Vagina (tissue), 2 donors: ENCODE measurements at regions not wholly inside any gene's neighbourhood (a gene's known extent, or its start where the extent isn't known, plus 50 kb on each side); places are given as distances from the start of the nearest gene placed in this dataset.

Experiments used
- DNase-seq, 2 donors: peaks; one replicate each; pipeline ENCODE4 v3.0.0-alpha.2; 2017; ENCODE audit errors: extremely low spot score in 2 of 2
- H3K27ac ChIP-seq: fragments of 200-600 bp; sonication (generic); one replicate; pipeline ENCODE4 v1.5.1; 2019
- H3K27me3 ChIP-seq: fragments of 200-600 bp; sonication (generic); one replicate; pipeline ENCODE4 v1.5.1; 2019
- H3K36me3 ChIP-seq, 2 donors: fragments of 200-600 bp; sonication (generic); one replicate each; pipeline ENCODE4 v1.5.1; 2017 to 2019
- H3K4me1 ChIP-seq: fragments of 200-600 bp; sonication (generic); one replicate; pipeline ENCODE4 v1.5.1; 2019
- H3K4me3 ChIP-seq, 2 donors: fragments of 200-600 bp; sonication (generic); 1 replicate in 1 of 2; 2 replicates in 1 of 2; pipeline ENCODE4 v1.5.1; 2016 to 2019
- H3K9me3 ChIP-seq: fragments of 200-600 bp; sonication (generic); one replicate; pipeline ENCODE4 v1.5.1; 2019
- POLR2A ChIP-seq, 2 donors: fragments of 450-650 bp; IDR thresholded peaks; one replicate each; pipeline ENCODE4 v1.6.1; 2017; ENCODE audit warnings: antibody characterized with exemption in 2 of 2, mild to moderate bottlenecking in 2 of 2, moderate library complexity in 2 of 2
- POLR2AphosphoS5 ChIP-seq, 2 donors: sonication (generic); formaldehyde crosslinking; IDR thresholded peaks; one replicate each; pipeline ENCODE4 v1.9.0; 2017; ENCODE audit warnings: antibody characterized with exemption in 2 of 2, mild to moderate bottlenecking in 2 of 2, low read depth in 1 of 2; ENCODE audit not compliant: insufficient read depth in 1 of 2
- intact Hi-C: fragments of 100-400 bp; cut with DNase I; formaldehyde crosslinking; loops from one replicate; pipeline ENCODE4 v1.15.1; 2023
- TF ChIP-seq, protein P1 (sequence below), 3 experiments: fragments of 450-650 bp in 2 of 3; fragments of 200-600 bp in 1 of 3; sonication (generic) in 1 of 3; IDR thresholded peaks; one replicate each; pipeline ENCODE4 v1.5.1; 2017 to 2019; ENCODE audit warnings: antibody characterized with exemption in 3 of 3, mild to moderate bottlenecking in 2 of 3, moderate library complexity in 2 of 3

DNA sequence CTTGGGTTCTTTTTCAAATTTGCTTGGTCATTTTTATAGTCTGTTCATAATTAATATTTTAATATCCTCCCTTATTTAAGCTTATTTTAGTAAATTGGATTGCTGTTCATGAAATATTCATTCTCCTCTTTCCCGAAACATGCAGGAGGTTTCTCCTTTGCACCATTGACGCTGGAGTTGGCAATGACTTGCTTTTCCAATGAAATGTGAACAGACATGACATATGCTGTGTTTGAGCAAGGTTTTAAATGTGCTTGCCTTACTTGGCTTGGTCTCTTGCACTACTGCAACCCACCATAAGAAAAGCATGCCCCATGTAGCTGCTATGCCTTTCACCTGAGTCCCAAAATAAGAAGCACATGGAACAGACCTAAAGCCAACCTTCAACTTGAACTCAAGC, 498.0 kb upstream of the NFIA start:
- intact Hi-C loops = no loop called here
- no peaks in the 10 kb centered on the region for H3K27me3 ChIP-seq
- TF ChIP-seq POLR2A (IDR thresholded peaks at IDR 0.05) (no peak), POLR2AphosphoS5 (IDR thresholded peaks at IDR 0.05; ENCODE audit: insufficient read depth in 1 of 2, low read depth in 1 of 2) (no peak)
- TF ChIP-seq, protein P1, sequence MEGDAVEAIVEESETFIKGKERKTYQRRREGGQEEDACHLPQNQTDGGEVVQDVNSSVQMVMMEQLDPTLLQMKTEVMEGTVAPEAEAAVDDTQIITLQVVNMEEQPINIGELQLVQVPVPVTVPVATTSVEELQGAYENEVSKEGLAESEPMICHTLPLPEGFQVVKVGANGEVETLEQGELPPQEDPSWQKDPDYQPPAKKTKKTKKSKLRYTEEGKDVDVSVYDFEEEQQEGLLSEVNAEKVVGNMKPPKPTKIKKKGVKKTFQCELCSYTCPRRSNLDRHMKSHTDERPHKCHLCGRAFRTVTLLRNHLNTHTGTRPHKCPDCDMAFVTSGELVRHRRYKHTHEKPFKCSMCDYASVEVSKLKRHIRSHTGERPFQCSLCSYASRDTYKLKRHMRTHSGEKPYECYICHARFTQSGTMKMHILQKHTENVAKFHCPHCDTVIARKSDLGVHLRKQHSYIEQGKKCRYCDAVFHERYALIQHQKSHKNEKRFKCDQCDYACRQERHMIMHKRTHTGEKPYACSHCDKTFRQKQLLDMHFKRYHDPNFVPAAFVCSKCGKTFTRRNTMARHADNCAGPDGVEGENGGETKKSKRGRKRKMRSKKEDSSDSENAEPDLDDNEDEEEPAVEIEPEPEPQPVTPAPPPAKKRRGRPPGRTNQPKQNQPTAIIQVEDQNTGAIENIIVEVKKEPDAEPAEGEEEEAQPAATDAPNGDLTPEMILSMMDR (IDR thresholded peaks at IDR 0.05) = no peak
- no peak for DNase-seq
- H3K4me1 ChIP-seq = no peaks in the 10 kb centered on the region
- H3K36me3 ChIP-seq = no peaks in the 10 kb centered on the region
- H3K9me3 ChIP-seq = no peaks in the 10 kb centered on the region
- no peak overlapping the region for H3K4me3 ChIP-seq
- no peak overlapping the region for H3K27ac ChIP-seq

DNA sequence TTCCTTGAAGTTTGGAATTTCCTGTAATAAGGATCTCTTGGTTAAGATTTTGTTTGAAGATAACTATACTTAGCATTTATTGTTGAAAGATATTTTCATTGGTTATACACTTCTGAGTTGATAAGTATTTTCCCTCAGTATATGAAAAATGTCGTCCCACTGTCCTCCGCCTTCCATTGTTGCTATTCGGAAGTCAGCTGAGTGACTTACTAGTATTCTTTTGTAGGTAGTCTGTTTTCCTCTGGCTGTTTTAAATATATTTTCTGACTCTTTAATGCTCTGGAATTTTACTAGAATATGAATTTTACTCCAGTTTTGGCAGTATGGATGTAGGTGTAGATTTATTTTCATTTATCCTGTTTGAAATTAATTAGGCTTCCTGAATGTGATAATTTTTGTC, 498.7 kb upstream of the NFIA start:
- intact Hi-C loops = no loop called here
- no peaks in the 10 kb centered on the region for H3K4me1 ChIP-seq
- TF ChIP-seq POLR2A (IDR thresholded peaks at IDR 0.05) (no peak), POLR2AphosphoS5 (IDR thresholded peaks at IDR 0.05; ENCODE audit: insufficient read depth in 1 of 2, low read depth in 1 of 2) (no peak)
- TF ChIP-seq, protein P1 (IDR thresholded peaks at IDR 0.05) = no peak

DNA sequence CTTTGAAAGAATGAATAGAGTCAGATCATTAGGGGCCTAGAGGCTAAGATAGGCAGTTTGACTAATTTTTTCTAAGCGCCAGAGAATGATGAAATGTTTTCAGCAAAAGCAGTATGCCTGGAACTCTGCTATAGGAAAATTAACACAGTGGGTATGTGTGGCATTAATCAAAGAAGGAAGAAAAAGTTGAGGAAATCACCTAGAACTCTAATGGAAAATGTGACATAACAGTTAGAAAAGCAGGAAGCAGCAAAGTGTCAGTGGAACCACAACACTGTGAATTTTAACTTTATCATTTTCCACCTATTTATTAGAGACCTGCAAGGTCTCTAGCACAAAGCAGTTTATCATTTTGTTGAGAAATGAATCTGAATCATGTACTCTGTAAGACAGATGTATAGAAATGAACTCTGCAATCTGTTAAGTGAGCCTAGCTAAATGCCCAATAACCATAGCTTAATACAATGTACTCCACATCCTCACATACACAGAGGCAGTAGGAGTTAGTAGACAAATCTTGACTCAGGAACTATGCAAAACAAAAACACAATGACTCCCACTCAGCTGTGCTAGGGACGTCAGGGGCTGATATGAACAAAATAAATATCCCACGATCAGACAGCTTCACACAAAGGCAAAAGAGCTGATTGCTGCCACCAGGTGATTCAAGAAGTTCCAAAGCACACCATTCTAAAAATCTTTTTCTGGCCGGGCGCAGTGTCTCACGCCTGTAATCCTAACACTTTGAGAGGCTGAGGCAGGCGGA, 500.7 kb upstream of the NFIA start:
- Histone ChIP-seq H3K36me3 (no peaks in the 10 kb centered on the region), H3K27ac (no peak overlapping the region), H3K4me1 (no peaks in the 10 kb centered on the region), H3K27me3 (no peaks in the 10 kb centered on the region), H3K4me3 (no peak overlapping the region), H3K9me3 (no peaks in the 10 kb centered on the region)
- DNase-seq = no peak
- no peak for TF ChIP-seq POLR2AphosphoS5 (IDR thresholded peaks at IDR 0.05; ENCODE audit: insufficient read depth in 1 of 2, low read depth in 1 of 2)
- TF ChIP-seq POLR2A (IDR thresholded peaks at IDR 0.05) = no peak
- TF ChIP-seq, protein P1 (IDR thresholded peaks at IDR 0.05) = no peak
- intact Hi-C loops = no loop called here

More for the DNA sequence above, 498.7 kb upstream of the NFIA start:
- Histone ChIP-seq H3K9me3 (no peaks in the 10 kb centered on the region), H3K4me3 (no peak overlapping the region), H3K36me3 (no peaks in the 10 kb centered on the region), H3K27ac (no peak overlapping the region), H3K27me3 (no peaks in the 10 kb centered on the region)
- DNase-seq = no peak

DNA sequence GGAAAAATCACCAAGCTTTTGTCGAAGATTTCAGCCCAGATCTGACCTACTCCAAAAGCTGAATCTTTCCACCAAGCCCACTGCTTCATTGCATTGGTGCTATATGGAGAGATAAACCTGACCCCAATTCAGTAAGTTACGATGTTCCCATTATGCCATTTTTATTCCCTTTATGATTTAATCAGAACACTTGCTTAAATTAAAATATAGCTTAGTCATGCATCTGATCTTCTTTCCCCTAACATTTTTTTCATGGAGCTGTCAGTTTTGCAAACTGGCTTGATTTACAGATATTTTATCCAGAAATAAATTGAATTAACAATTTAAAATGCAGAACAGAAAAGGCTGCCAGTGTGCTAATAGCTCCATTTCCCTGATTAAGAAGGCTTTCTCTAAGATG, 503.5 kb upstream of the C1orf87 start:
- H3K4me3 ChIP-seq = no peak overlapping the region
- H3K27me3 ChIP-seq = no peaks in the 10 kb centered on the region
- H3K4me1 ChIP-seq = no peaks in the 10 kb centered on the region
- no peaks in the 10 kb centered on the region for H3K9me3 ChIP-seq
- H3K27ac ChIP-seq = no peak overlapping the region
- no peaks in the 10 kb centered on the region for H3K36me3 ChIP-seq
- intact Hi-C loops = no loop called here
- DNase-seq = no peak
- TF ChIP-seq POLR2AphosphoS5 (IDR thresholded peaks at IDR 0.05; ENCODE audit: insufficient read depth in 1 of 2, low read depth in 1 of 2) (no peak), POLR2A (IDR thresholded peaks at IDR 0.05) (no peak)
- TF ChIP-seq, protein P1 (IDR thresholded peaks at IDR 0.05) = no peak

DNA sequence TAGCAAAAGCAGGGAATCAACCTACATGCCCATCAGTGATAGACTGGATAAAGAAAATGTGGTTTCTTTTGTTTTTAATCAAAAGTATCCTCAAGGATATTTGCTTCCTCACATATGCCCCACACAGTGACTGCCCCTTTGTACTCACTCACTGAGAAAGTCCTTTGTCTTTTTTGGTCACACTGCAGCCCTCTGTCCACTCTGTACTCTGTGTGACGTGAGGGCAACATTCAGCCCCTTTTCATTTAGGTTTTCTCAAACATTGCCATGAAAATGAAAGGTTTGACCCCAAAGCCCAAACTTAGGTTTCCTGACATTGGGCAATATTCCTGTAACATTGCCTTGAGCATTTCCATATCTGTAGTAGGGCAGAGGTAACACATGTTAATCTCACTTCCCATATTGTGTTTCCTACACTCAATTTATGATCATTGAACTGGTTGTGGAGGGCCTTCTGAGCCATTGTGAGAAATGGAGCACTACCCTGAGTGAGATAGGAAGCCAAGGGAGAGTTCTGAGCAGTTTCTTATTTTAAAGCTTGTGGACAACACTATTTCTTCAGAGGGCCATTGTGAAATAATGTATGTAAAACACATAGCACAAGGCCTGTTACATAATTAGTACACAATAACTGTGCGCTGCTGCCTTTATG, 501.9 kb upstream of the C1orf87 start:
- Histone ChIP-seq H3K4me3 (no peak overlapping the region), H3K9me3 (no peaks in the 10 kb centered on the region), H3K27ac (no peak overlapping the region), H3K27me3 (no peaks in the 10 kb centered on the region), H3K4me1 (no peaks in the 10 kb centered on the region), H3K36me3 (no peaks in the 10 kb centered on the region)
- no peak for DNase-seq
- intact Hi-C loops = no loop called here
- TF ChIP-seq, protein P1 (IDR thresholded peaks at IDR 0.05) = no peak
- TF ChIP-seq POLR2A (IDR thresholded peaks at IDR 0.05) (no peak), POLR2AphosphoS5 (IDR thresholded peaks at IDR 0.05; ENCODE audit: insufficient read depth in 1 of 2, low read depth in 1 of 2) (no peak)
